ENCODE measurements at regions not wholly inside any gene's neighbourhood (a gene's known extent, or its start where the extent isn't known, plus 50 kb on each side); places are given as distances from the start of the nearest gene placed in this dataset.

- no peak for TF ChIP-seq GATA2 (IDR thresholded peaks at IDR 0.05; ENCODE audit: low read depth, low read length)
- TF ChIP-seq GATA3 (IDR thresholded peaks at IDR 0.05; ENCODE audit: low read depth, low read length), result no peak
Measured at GRCh38 chr6:16832721-16833120, 71.5 kb upstream of the ATXN1 start.
